Smooth muscle cell (in vitro differentiated cells): ENCODE measurements at regions not wholly inside any gene's neighbourhood (a gene's known extent, or its start where the extent isn't known, plus 50 kb on each side); places are given as distances from the start of the nearest gene placed in this dataset.
A peak's percentile ranks its signal among the peaks of the same experiment; 100 is the strongest.

ENCODE experiments used
- DNase-seq: peaks from one replicate; lab custom pipeline; 2025; ENCODE audit not compliant: unreplicated experiment; lab: John Stamatoyannopoulos, UW
- H2AFZ ChIP-seq: fragments of 200-600 bp; sonication (generic); 2 replicates; pipeline ENCODE4 v1.6.0; 2016; ENCODE audit warnings: antibody characterized with exemption, low read depth, mild to moderate bottlenecking
- H3F3A ChIP-seq: fragments of 200-600 bp; sonication (generic); 2 replicates; pipeline ENCODE4 v1.6.0; 2017; ENCODE audit warnings: antibody characterized with exemption, low read depth
- H3K27ac ChIP-seq: fragments of 200-600 bp; sonication (generic); 2 replicates; pipeline ENCODE4 v1.5.1; 2016; ENCODE audit warnings: low read depth, mild to moderate bottlenecking
- H3K27me3 ChIP-seq: fragments of 200-600 bp; sonication (generic); 2 replicates; pipeline ENCODE4 v1.6.1; 2016; ENCODE audit warnings: low read depth, mild to moderate bottlenecking
- H3K36me3 ChIP-seq: fragments of 200-600 bp; sonication (generic); 2 replicates; pipeline ENCODE4 v1.5.1; 2016; ENCODE audit warnings: low read depth
- H3K4me1 ChIP-seq: fragments of 200-600 bp; sonication (generic); 2 replicates; pipeline ENCODE4 v1.5.1; 2016; ENCODE audit warnings: low read depth
- H3K4me2 ChIP-seq: fragments of 200-600 bp; sonication (generic); 2 replicates; pipeline ENCODE4 v1.6.0; 2016; ENCODE audit warnings: mild to moderate bottlenecking
- H3K4me3 ChIP-seq: fragments of 200-600 bp; sonication (generic); 2 replicates; pipeline ENCODE4 v1.5.1; 2016; ENCODE audit warnings: mild to moderate bottlenecking
- H3K79me2 ChIP-seq: fragments of 200-600 bp; sonication (generic); 2 replicates; pipeline ENCODE4 v1.6.0; 2016; ENCODE audit warnings: low read depth, mild to moderate bottlenecking
- H3K9ac ChIP-seq: fragments of 200-600 bp; sonication (generic); 2 replicates; pipeline ENCODE4 v1.6.0; 2016; ENCODE audit warnings: low read depth
- H3K9me3 ChIP-seq: fragments of 200-600 bp; sonication (generic); replicated peaks from 2 replicates; pipeline ENCODE4 v1.5.1; 2016; ENCODE audit warnings: low read depth
- H4K20me1 ChIP-seq: fragments of 200-600 bp; sonication (generic); 2 replicates; pipeline ENCODE4 v1.6.0; 2016; ENCODE audit warnings: low read depth
- CTCF ChIP-seq: fragments of 200-600 bp; sonication (generic); IDR thresholded peaks from 2 replicates; pipeline ENCODE4 v1.5.1; 2017; ENCODE audit warnings: borderline replicate concordance, mild to moderate bottlenecking, antibody characterized with exemption; ENCODE audit not compliant: insufficient read depth, poor library complexity, severe bottlenecking
- WGBS: methylation state at CpG from one replicate; pipeline ENCODE4 v1.1.7; 2016; ENCODE audit warnings: low lambda C conversion rate; 5-methylcytosine and 5-hydroxymethylcytosine counted together

- Histone ChIP-seq H3K4me1 (no peaks in the 10 kb centered on the region), H3F3A (no peaks in the 10 kb centered on the region), H2AFZ (peak overlapping the region; percentile 55), H3K9me3 (no peaks in the 10 kb centered on the region), H3K4me2 (peak overlapping the region; percentile 10), H4K20me1 (no peaks in the 10 kb centered on the region), H3K27ac (peak overlapping the region; percentile 82), H3K4me3 (no peak overlapping the region), H3K9ac (peak overlapping the region; percentile 59), H3K36me3 (no peaks in the 10 kb centered on the region), H3K27me3 (no peaks in the 10 kb centered on the region), H3K79me2 (no peaks in the 10 kb centered on the region)
- 72% methylated on average over 3 of the region's 3 CpGs for WGBS
- DNase-seq: no peak
- no peak for TF ChIP-seq CTCF
These were observed 117.7 kb upstream of the P2RY1 start for GRCh38 chr3:152717252-152717651.

GRCh38 chr3:152718810-152719209, 116.1 kb upstream of the P2RY1 start:
- no peak for DNase-seq

GRCh38 chr3:152719264-152719663, 115.7 kb upstream of the P2RY1 start:
- no peaks in the 10 kb centered on the region for H3K27me3 ChIP-seq
- no peaks in the 10 kb centered on the region for H3K36me3 ChIP-seq
- H3K4me2 ChIP-seq: no peak overlapping the region
- no peaks in the 10 kb centered on the region for H3K79me2 ChIP-seq
- H3K9ac ChIP-seq: no peak overlapping the region
- H4K20me1 ChIP-seq: no peaks in the 10 kb centered on the region
- H3K27ac ChIP-seq: peak overlapping the region; percentile 71
- H2AFZ ChIP-seq: no peak overlapping the region
- TF ChIP-seq CTCF: no peak
- DNase-seq: no peak
- 48% methylated on average over 2 of the region's 2 CpGs for WGBS
- H3K9me3 ChIP-seq: no peaks in the 10 kb centered on the region
- H3K4me1 ChIP-seq: no peaks in the 10 kb centered on the region
- H3K4me3 ChIP-seq: no peak overlapping the region
- H3F3A ChIP-seq: no peaks in the 10 kb centered on the region

More at GRCh38 chr3:152718810-152719209, 116.1 kb upstream of the P2RY1 start:
- Histone ChIP-seq H3K9ac (peak overlapping the region; percentile 32), H3K27ac (peak overlapping the region; percentile 71), H3K36me3 (no peaks in the 10 kb centered on the region), H2AFZ (no peak overlapping the region), H3K79me2 (no peaks in the 10 kb centered on the region), H3K4me1 (no peaks in the 10 kb centered on the region), H3K4me2 (no peak overlapping the region), H3K4me3 (no peak overlapping the region), H4K20me1 (no peaks in the 10 kb centered on the region), H3F3A (no peaks in the 10 kb centered on the region), H3K9me3 (no peaks in the 10 kb centered on the region), H3K27me3 (no peaks in the 10 kb centered on the region)
- TF ChIP-seq CTCF: no peak

GRCh38 chr3:152720951-152721718, 113.8 kb upstream of the P2RY1 start:
- Histone ChIP-seq H2AFZ (no peak overlapping the region), H4K20me1 (no peaks in the 10 kb centered on the region), H3K4me2 (no peak overlapping the region), H3K27me3 (no peaks in the 10 kb centered on the region), H3K9me3 (no peaks in the 10 kb centered on the region), H3K79me2 (no peaks in the 10 kb centered on the region), H3K27ac (no peak overlapping the region), H3K4me1 (no peaks in the 10 kb centered on the region), H3F3A (no peaks in the 10 kb centered on the region), H3K36me3 (no peaks in the 10 kb centered on the region), H3K4me3 (no peak overlapping the region), H3K9ac (no peak overlapping the region)
- WGBS: 84% methylated on average over 4 of the region's 4 CpGs
- DNase-seq: no peak
- no peak for TF ChIP-seq CTCF
